Osteoblast (primary cell): ENCODE measurements at regions not wholly inside any gene's neighbourhood (a gene's known extent, or its start where the extent isn't known, plus 50 kb on each side); places are given as distances from the start of the nearest gene placed in this dataset.

Experiments
- DNase-seq: peaks from one replicate; pipeline ENCODE4 v3.0.0; 2011; ENCODE audit warnings: low spot score, mixed read lengths; ENCODE audit not compliant: insufficient read length; ENCODE audit errors: missing footprints
- H2AFZ ChIP-seq: 2 replicates; pipeline ENCODE4 v1.6.0; 2011; ENCODE audit warnings: mild to moderate bottlenecking, low read length
- H3K27ac ChIP-seq: 2 replicates; pipeline ENCODE4 v1.5.1; 2011; ENCODE audit warnings: mild to moderate bottlenecking, low read depth, low read length, moderate library complexity
- H3K27me3 ChIP-seq: 2 replicates; pipeline ENCODE4 v1.6.0; 2012; ENCODE audit warnings: mild to moderate bottlenecking, control low read depth, inconsistent platforms, low read length, moderate library complexity; ENCODE audit not compliant: insufficient read depth
- H3K36me3 ChIP-seq: 2 replicates; pipeline ENCODE4 v1.5.1; 2011; ENCODE audit warnings: mild to moderate bottlenecking, low read length, control low read depth, moderate library complexity; ENCODE audit not compliant: insufficient read depth
- H3K4me1 ChIP-seq: 2 replicates; pipeline ENCODE4 v1.5.1; 2011; ENCODE audit warnings: mild to moderate bottlenecking, low read length, control low read depth, moderate library complexity; ENCODE audit not compliant: insufficient read depth
- H3K4me2 ChIP-seq: 2 replicates; pipeline ENCODE4 v1.6.0; 2011; ENCODE audit warnings: mild to moderate bottlenecking, low read length; ENCODE audit not compliant: insufficient read depth
- H3K4me3 ChIP-seq: fragments of 200-600 bp; sonication (generic); 3 replicates; pipeline ENCODE4 v1.5.1; 2012; ENCODE audit warnings: mild to moderate bottlenecking, low read length, inconsistent platforms; ENCODE audit not compliant: insufficient read depth
- H3K79me2 ChIP-seq: 2 replicates; pipeline ENCODE4 v1.6.0; 2012; ENCODE audit warnings: mild to moderate bottlenecking, low read length, control low read depth, inconsistent platforms; ENCODE audit not compliant: insufficient read depth
- H3K9me3 ChIP-seq: 2 replicates; pipeline ENCODE4 v1.5.1; 2011; ENCODE audit warnings: low read depth, low read length, control low read depth
- H4K20me1 ChIP-seq: 2 replicates; pipeline ENCODE4 v1.6.0; 2012; ENCODE audit warnings: mild to moderate bottlenecking, low read length, control low read depth; ENCODE audit not compliant: insufficient read depth
- TF ChIP-seq, protein P1 (sequence below): IDR thresholded peaks from 2 replicates; pipeline ENCODE4 v1.5.1; 2011; ENCODE audit warnings: mild to moderate bottlenecking, low read depth, low read length, moderate library complexity; ENCODE audit errors: extremely low read depth

DNA sequence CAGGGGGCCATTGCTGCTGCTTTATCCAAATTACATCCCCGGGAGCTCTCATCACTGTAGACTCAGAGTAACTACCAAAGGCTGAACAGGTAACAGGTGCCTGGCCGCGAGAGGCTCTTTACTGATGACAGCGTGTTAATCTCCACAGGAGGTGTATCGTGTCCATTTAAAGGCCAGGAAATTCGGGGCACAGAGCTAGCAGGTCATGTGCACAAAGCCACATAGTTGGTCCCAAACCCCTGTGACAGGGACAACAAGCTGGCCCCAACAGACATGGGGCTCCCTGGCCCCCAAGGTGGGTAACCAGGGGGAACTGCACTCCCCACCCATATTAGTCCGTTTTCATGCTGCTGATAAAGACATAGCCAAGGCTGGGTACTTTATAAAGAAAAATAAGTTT, 55.3 kb upstream of the RBFOX3 start:
- no peak overlapping the region for H3K4me2 ChIP-seq
- no peak overlapping the region for H2AFZ ChIP-seq
- H3K36me3 ChIP-seq = no peaks in the 10 kb centered on the region
- H3K79me2 ChIP-seq = no peaks in the 10 kb centered on the region
- no peaks in the 10 kb centered on the region for H3K9me3 ChIP-seq
- no peak overlapping the region for H3K27ac ChIP-seq
- peaks cover 9% of the 10 kb centered on the region for H3K27me3 ChIP-seq
- H3K4me3 ChIP-seq = no peak overlapping the region
- H4K20me1 ChIP-seq = no peaks in the 10 kb centered on the region
- H3K4me1 ChIP-seq = no peaks in the 10 kb centered on the region
- DNase-seq = peak; percentile 14
- TF ChIP-seq, protein P1, sequence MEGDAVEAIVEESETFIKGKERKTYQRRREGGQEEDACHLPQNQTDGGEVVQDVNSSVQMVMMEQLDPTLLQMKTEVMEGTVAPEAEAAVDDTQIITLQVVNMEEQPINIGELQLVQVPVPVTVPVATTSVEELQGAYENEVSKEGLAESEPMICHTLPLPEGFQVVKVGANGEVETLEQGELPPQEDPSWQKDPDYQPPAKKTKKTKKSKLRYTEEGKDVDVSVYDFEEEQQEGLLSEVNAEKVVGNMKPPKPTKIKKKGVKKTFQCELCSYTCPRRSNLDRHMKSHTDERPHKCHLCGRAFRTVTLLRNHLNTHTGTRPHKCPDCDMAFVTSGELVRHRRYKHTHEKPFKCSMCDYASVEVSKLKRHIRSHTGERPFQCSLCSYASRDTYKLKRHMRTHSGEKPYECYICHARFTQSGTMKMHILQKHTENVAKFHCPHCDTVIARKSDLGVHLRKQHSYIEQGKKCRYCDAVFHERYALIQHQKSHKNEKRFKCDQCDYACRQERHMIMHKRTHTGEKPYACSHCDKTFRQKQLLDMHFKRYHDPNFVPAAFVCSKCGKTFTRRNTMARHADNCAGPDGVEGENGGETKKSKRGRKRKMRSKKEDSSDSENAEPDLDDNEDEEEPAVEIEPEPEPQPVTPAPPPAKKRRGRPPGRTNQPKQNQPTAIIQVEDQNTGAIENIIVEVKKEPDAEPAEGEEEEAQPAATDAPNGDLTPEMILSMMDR = no peak

DNA sequence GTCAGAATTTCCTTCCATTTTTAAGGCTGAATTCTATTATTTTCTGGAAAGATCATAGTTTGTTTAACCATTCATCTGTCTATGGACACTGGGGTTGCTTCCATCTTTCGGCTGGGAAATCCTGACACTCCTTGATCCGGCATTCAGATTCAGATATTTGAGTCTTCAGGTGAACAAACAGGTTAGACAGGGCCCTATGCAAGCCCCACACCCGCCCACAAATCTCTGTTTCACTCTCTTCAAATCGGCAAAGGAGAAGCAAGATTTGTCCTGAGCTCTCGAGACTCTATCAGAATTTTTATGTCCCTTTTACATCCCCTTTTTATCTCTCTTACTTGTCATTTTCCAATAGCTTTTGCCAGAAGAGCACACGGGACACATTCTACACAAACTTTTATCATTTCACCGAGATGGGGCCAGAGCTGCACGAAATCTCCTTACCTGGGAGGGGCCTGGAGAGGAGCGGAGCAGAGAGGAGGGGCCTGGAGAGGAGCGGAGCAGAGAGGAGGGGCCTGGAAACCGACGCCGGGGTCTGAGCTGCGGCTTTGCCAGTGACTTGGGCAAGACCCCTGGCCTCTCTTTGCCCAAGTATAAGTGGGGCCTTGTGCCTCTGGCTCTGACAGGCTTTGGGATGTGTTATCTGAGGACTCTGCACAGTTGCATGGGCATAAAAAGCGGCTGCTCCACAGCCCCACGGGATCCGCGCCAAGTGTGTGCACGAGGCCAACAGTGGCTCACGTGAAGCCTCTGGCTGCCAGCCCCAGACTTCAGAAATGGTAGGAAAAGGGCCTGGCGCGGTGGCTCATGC, 54.3 kb upstream of the RBFOX3 start:
- Histone ChIP-seq H3K27ac (no peak overlapping the region), H3K79me2 (no peaks in the 10 kb centered on the region), H3K4me1 (no peaks in the 10 kb centered on the region), H3K9me3 (no peaks in the 10 kb centered on the region), H3K4me3 (no peak overlapping the region), H4K20me1 (no peaks in the 10 kb centered on the region), H2AFZ (no peak overlapping the region), H3K36me3 (no peaks in the 10 kb centered on the region), H3K27me3 (peaks cover 7% of the 10 kb centered on the region), H3K4me2 (no peak overlapping the region)
- TF ChIP-seq, protein P1 = no peak
- no peak for DNase-seq

DNA sequence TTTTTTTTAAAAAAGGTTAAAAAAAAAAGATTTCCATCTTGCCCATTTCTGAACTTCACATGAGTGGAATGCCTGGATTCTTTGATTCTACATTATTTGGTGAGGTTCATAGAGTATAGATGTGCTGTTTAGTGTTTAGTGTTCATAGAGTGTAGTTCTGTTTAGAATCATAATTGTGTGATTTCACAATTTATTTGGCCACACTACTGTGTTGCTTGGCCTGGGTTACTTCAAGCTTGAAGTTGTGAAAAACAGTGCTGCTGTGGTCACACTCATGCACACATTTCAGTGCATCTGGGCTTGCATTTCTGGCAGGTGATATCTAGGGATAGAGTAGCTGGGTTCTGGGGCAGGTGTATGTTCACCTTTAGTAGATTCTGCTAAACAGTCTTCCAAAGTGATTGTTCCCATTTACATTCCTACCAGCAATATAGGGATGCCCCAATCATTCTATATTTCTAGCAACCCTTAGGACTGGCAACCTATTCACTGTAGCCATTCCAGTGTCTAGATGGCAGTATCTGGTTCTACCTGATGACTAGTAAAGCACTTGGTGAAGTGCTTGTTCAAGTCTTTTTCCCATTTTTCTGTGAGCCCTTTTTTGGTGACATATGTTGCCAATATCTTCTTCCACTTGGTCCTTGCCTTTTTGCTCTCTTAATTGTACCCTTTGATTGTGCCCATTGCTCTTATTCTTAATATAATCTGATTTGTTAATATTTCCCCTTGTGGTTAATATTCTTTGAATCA, 50.6 kb upstream of the RBFOX3 start:
- no peak overlapping the region for H3K27ac ChIP-seq
- no peaks in the 10 kb centered on the region for H3K79me2 ChIP-seq
- no peak for DNase-seq
- TF ChIP-seq, protein P1 = no peak
- no peaks in the 10 kb centered on the region for H3K4me1 ChIP-seq
- H3K4me2 ChIP-seq = no peak overlapping the region
- H3K27me3 ChIP-seq = peaks cover 12% of the 10 kb centered on the region
- H4K20me1 ChIP-seq = no peaks in the 10 kb centered on the region
- no peaks in the 10 kb centered on the region for H3K9me3 ChIP-seq
- H3K36me3 ChIP-seq = no peaks in the 10 kb centered on the region
- H3K4me3 ChIP-seq = no peak overlapping the region
- no peak overlapping the region for H2AFZ ChIP-seq
